SK-N-SH (cell line): ENCODE measurements at regions not wholly inside any gene's neighbourhood (a gene's known extent, or its start where the extent isn't known, plus 50 kb on each side); places are given as distances from the start of the nearest gene placed in this dataset.

Experiments
- CTCF ChIA-PET: fragments of 300-600, 350-600 bp; formaldehyde crosslinking; extraction: SDS; loops from one replicate; lab custom pipeline; 2021; lab: Yijun Ruan, JAX
- POLR2A ChIA-PET: fragments of 350-600 bp; sonication (Branson Sonifier 250); formaldehyde crosslinking; extraction: SDS; loops from one replicate; lab custom pipeline; 2020; ENCODE audit warnings: antibody characterized with exemption, inconsistent platforms; lab: Yijun Ruan, JAX
- DNase-seq: peaks from one replicate; pipeline ENCODE4 v3.0.0; 2012
- H2AFZ ChIP-seq: fragments of 200-600 bp; sonication (generic); 2 replicates; pipeline ENCODE4 v1.8.1; 2016; ENCODE audit warnings: antibody characterized with exemption, mild to moderate bottlenecking, low read depth
- H3F3A ChIP-seq: fragments of 200-600 bp; sonication (generic); replicated peaks from 2 replicates; pipeline ENCODE3; 2016; ENCODE audit warnings: antibody characterized with exemption, mild to moderate bottlenecking; ENCODE audit not compliant: insufficient read depth
- H3K27ac ChIP-seq, 2 experiments: fragments of 200-500 bp in 1 of 2; fragments of 200-600 bp in 1 of 2; sonication (Bioruptor generic) in 1 of 2; sonication (generic), shearing (Covaris generic) in 1 of 2; 2 replicates each; pipeline versions ENCODE4 v1.5.1 to v1.6.1; 2014 to 2016; ENCODE audit warnings: low read depth in 2 of 2, inconsistent platforms in 1 of 2, low read length in 1 of 2, mild to moderate bottlenecking in 1 of 2, mixed read lengths in 1 of 2
- H3K27me3 ChIP-seq: fragments of 200-600 bp; sonication (generic), shearing (Covaris generic); 2 replicates; pipeline ENCODE4 v1.6.1; 2016; ENCODE audit warnings: mixed run types; ENCODE audit not compliant: insufficient read depth
- H3K36me3 ChIP-seq, 2 experiments: fragments of 200-500 bp in 1 of 2; fragments of 200-600 bp in 1 of 2; sonication (Bioruptor generic) in 1 of 2; sonication (generic) in 1 of 2; replicated peaks in 1 of 2; 2 replicates each; pipeline versions ENCODE3 to v1.5.1; 2014 to 2016; ENCODE audit warnings: low read length in 1 of 2, mild to moderate bottlenecking in 1 of 2; ENCODE audit not compliant: insufficient read depth in 2 of 2, control insufficient read depth in 1 of 2
- H3K4me1 ChIP-seq, 2 experiments: fragments of 200-500 bp in 1 of 2; fragments of 200-600 bp in 1 of 2; sonication (Bioruptor generic) in 1 of 2; sonication (generic), shearing (Covaris generic) in 1 of 2; 2 replicates each; pipeline versions ENCODE4 v1.5.1 to v1.6.1; 2014 to 2016; ENCODE audit warnings: low read depth in 1 of 2, low read length in 1 of 2, mixed run types in 1 of 2; ENCODE audit not compliant: insufficient read depth in 2 of 2, control insufficient read depth in 1 of 2
- H3K4me2 ChIP-seq: fragments of 200-600 bp; sonication (generic), shearing (Covaris generic); 2 replicates; pipeline ENCODE4 v1.6.1; 2017; ENCODE audit warnings: mixed run types
- H3K4me3 ChIP-seq, 2 experiments: fragments of 200-500 bp in 1 of 2; fragments of 200-600 bp in 1 of 2; sonication (Bioruptor generic) in 1 of 2; sonication (generic), shearing (Covaris generic) in 1 of 2; 2 replicates each; pipeline versions ENCODE4 v1.5.1 to v1.8.1; 2014 to 2016; ENCODE audit warnings: low read depth in 2 of 2, inconsistent platforms in 1 of 2, low read length in 1 of 2, mild to moderate bottlenecking in 1 of 2, mixed read lengths in 1 of 2, moderate library complexity in 1 of 2
- H3K79me2 ChIP-seq: fragments of 200-600 bp; sonication (generic); 2 replicates; pipeline ENCODE4 v1.8.1; 2017; ENCODE audit warnings: mild to moderate bottlenecking; ENCODE audit not compliant: insufficient read depth
- H3K9ac ChIP-seq: fragments of 200-600 bp; sonication (generic); 2 replicates; pipeline ENCODE4 v1.6.1; 2017; ENCODE audit warnings: mixed run types
- H3K9me2 ChIP-seq: fragments of 200-600 bp; sonication (generic); 2 replicates; pipeline ENCODE4 v1.6.1; 2017; ENCODE audit warnings: mixed run types
- H3K9me3 ChIP-seq: fragments of 200-600 bp; sonication (generic); 2 replicates; pipeline ENCODE4 v1.6.1; 2017; ENCODE audit warnings: mixed run types, mild to moderate bottlenecking, moderate library complexity
- H4K20me1 ChIP-seq: fragments of 200-600 bp; sonication (generic); 2 replicates; pipeline ENCODE4 v1.6.1; 2017; ENCODE audit warnings: mild to moderate bottlenecking, mixed run types; ENCODE audit not compliant: insufficient read depth
- ELF1 ChIP-seq: IDR thresholded peaks from 2 replicates; pipeline ENCODE4 v1.4.0; 2012
- EP300 ChIP-seq, 2 experiments: IDR thresholded peaks; 2 replicates each; pipeline versions ENCODE4 v1.4.0 to v1.6.1; 2012; ENCODE audit warnings: borderline replicate concordance in 1 of 2, low read depth in 1 of 2, low read length in 1 of 2
- FOSL2 ChIP-seq: IDR thresholded peaks from 2 replicates; pipeline ENCODE4 v1.4.0; 2012; ENCODE audit warnings: low read depth, mild to moderate bottlenecking, moderate library complexity, borderline replicate concordance
- GATA2 ChIP-seq: sonication (generic); formaldehyde crosslinking; IDR thresholded peaks from 2 replicates; pipeline ENCODE4 v1.5.0; 2020; ENCODE audit warnings: mild to moderate bottlenecking, missing genetic modification reagents
- JUND ChIP-seq: IDR thresholded peaks from 2 replicates; pipeline ENCODE4 v1.4.0; 2012
- MXI1 ChIP-seq: IDR thresholded peaks from 2 replicates; pipeline ENCODE4 v1.6.1; 2012; ENCODE audit warnings: mild to moderate bottlenecking, low read depth, low read length, improper control_type of control experiment
- NRF1 ChIP-seq: IDR thresholded peaks from 2 replicates; pipeline ENCODE4 v1.6.1; 2012; ENCODE audit warnings: low read depth, mild to moderate bottlenecking, low read length
- PBX3 ChIP-seq: IDR thresholded peaks from 2 replicates; pipeline ENCODE4; 2012
- POLR2AphosphoS5 ChIP-seq: IDR thresholded peaks from 2 replicates; pipeline ENCODE4 v1.6.1; 2012; ENCODE audit warnings: low read depth, low read length
- RCOR1 ChIP-seq: fragments of 150-350 bp; IDR thresholded peaks from 2 replicates; pipeline ENCODE4 v1.6.1; 2017; ENCODE audit warnings: antibody characterized with exemption, low read length
- REST ChIP-seq: IDR thresholded peaks from 2 replicates; pipeline ENCODE4 v1.6.1; 2012; ENCODE audit warnings: mild to moderate bottlenecking, low read depth, low read length, moderate library complexity
- RFX5 ChIP-seq: IDR thresholded peaks from 2 replicates; pipeline ENCODE4 v1.6.1; 2012; ENCODE audit warnings: mild to moderate bottlenecking, improper control_type of control experiment, low read length
- TAF1 ChIP-seq: IDR thresholded peaks from 2 replicates; pipeline ENCODE4 v1.6.1; 2012; ENCODE audit warnings: low read depth, mild to moderate bottlenecking, low read length, moderate library complexity, borderline replicate concordance
- TCF12 ChIP-seq: IDR thresholded peaks from 2 replicates; pipeline ENCODE4 v1.4.0; 2012
- TEAD4 ChIP-seq: IDR thresholded peaks from 2 replicates; pipeline ENCODE4 v1.4.0; 2012; ENCODE audit warnings: mild to moderate bottlenecking, borderline replicate concordance; ENCODE audit not compliant: insufficient read depth
- USF1 ChIP-seq: IDR thresholded peaks from 2 replicates; pipeline ENCODE4 v1.4.0; 2012; ENCODE audit warnings: low read depth, borderline replicate concordance
- WGBS: methylation state at CpG from one replicate; pipeline ENCODE4 v1.1.6; 2017; ENCODE audit warnings: low lambda C conversion rate; 5-methylcytosine and 5-hydroxymethylcytosine counted together
- TF ChIP-seq, protein P1 (sequence below): fragments of 150-350 bp; IDR thresholded peaks from 2 replicates; pipeline ENCODE4 v1.6.1; 2017; ENCODE audit warnings: antibody characterized with exemption, low read length, low read depth, borderline replicate concordance

GRCh38 chr12:89793946-89794345 is 85.3 kb upstream of the ATP2B1 start:
- CTCF ChIA-PET: no interaction called here
- Histone ChIP-seq H3F3A (no peaks in the 10 kb centered on the region), H3K4me1 (no peaks in the 10 kb centered on the region), H3K4me3 (no peak overlapping the region), H3K27me3 (no peaks in the 10 kb centered on the region), H3K9me2 (no peaks in the 10 kb centered on the region), H2AFZ (no peak overlapping the region), H3K79me2 (no peaks in the 10 kb centered on the region), H3K36me3 (no peaks in the 10 kb centered on the region), H3K9me3 (no peaks in the 10 kb centered on the region), H3K27ac (no peak overlapping the region), H4K20me1 (no peaks in the 10 kb centered on the region), H3K4me2 (no peak overlapping the region), H3K9ac (no peak overlapping the region)
- POLR2A ChIA-PET: no interaction called here
- no peak for TF ChIP-seq REST
- DNase-seq: no peak

DNA sequence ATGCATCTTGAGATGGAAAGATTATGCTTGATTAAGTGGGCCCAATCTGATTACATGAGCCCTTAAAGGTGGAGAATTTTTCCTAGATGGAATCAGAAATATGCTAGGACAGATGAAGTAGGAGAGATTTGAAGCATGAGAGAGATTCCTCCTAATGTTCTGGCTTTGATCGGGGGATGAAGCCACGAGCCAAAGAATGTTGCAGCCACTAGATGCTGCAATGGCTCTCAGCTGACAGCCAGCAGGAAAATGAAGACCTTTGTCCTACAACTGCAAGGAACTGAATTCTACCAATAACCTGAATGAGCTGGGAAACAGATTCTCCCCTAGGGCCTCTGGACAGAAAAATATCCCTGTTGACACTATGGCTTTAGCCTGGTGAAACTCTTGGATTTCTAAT is 82.6 kb upstream of the ATP2B1 start:
- TF ChIP-seq TCF12 (no peak), TEAD4 (no peak), JUND (no peak)
- Histone ChIP-seq H3K9ac (no peak overlapping the region), H3K4me1 (no peaks in the 10 kb centered on the region), H3K9me3 (no peaks in the 10 kb centered on the region), H3K36me3 (no peaks in the 10 kb centered on the region), H3K9me2 (no peaks in the 10 kb centered on the region), H2AFZ (no peak overlapping the region), H3K4me2 (no peak overlapping the region), H3K4me3 (no peak overlapping the region), H3K79me2 (no peaks in the 10 kb centered on the region), H3K27ac (no peak overlapping the region), H4K20me1 (no peaks in the 10 kb centered on the region), H3F3A (no peaks in the 10 kb centered on the region), H3K27me3 (no peaks in the 10 kb centered on the region)
- DNase-seq: no peak
- ChIA-PET POLR2A (no interaction called here), CTCF (no interaction called here)
- 80% methylated on average over 2 of the region's 2 CpGs for WGBS

GRCh38 chr12:89789862-89790261 is 81.2 kb upstream of the ATP2B1 start:
- no peaks in the 10 kb centered on the region for H3K9me2 ChIP-seq
- no peak overlapping the region for H3K4me2 ChIP-seq
- no peak for DNase-seq
- CTCF ChIA-PET: no interaction called here
- no peak overlapping the region for H2AFZ ChIP-seq
- H3K27me3 ChIP-seq: no peaks in the 10 kb centered on the region
- H3K27ac ChIP-seq: no peak overlapping the region
- H4K20me1 ChIP-seq: no peaks in the 10 kb centered on the region
- no peaks in the 10 kb centered on the region for H3K4me1 ChIP-seq
- no peaks in the 10 kb centered on the region for H3F3A ChIP-seq
- POLR2A ChIA-PET: no interaction called here
- no peaks in the 10 kb centered on the region for H3K9me3 ChIP-seq
- no peak overlapping the region for H3K9ac ChIP-seq
- WGBS: 39% methylated on average over 1 of the region's 1 CpG
- H3K36me3 ChIP-seq: no peaks in the 10 kb centered on the region
- no peak overlapping the region for H3K4me3 ChIP-seq
- no peaks in the 10 kb centered on the region for H3K79me2 ChIP-seq
- TF ChIP-seq MXI1: no peak
- TF ChIP-seq FOSL2: no peak
- no peak for TF ChIP-seq ELF1
- no peak for TF ChIP-seq RCOR1
- TF ChIP-seq USF1: no peak
- TF ChIP-seq PBX3: no peak
- TF ChIP-seq POLR2AphosphoS5: no peak
- no peak for TF ChIP-seq GATA2 (CRISPR knock-in tag)
- no peak for TF ChIP-seq RFX5
- TF ChIP-seq TAF1: no peak
- no peak for TF ChIP-seq TEAD4
- TF ChIP-seq, protein P1, sequence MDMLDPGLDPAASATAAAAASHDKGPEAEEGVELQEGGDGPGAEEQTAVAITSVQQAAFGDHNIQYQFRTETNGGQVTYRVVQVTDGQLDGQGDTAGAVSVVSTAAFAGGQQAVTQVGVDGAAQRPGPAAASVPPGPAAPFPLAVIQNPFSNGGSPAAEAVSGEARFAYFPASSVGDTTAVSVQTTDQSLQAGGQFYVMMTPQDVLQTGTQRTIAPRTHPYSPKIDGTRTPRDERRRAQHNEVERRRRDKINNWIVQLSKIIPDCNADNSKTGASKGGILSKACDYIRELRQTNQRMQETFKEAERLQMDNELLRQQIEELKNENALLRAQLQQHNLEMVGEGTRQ: no peak
- TF ChIP-seq EP300 (IDR thresholded peaks at IDR 0.05; ENCODE audit: borderline replicate concordance in 1 of 2, low read depth in 1 of 2, low read length in 1 of 2): no peak
- TF ChIP-seq NRF1: no peak
